ENCODE measurements at regions not wholly inside any gene's neighbourhood (a gene's known extent, or its start where the extent isn't known, plus 50 kb on each side); places are given as distances from the start of the nearest gene placed in this dataset.

GRCh38 chr18:10370716-10371115 is 83.7 kb upstream of the APCDD1 start (continued):
- TF ChIP-seq, protein P1, sequence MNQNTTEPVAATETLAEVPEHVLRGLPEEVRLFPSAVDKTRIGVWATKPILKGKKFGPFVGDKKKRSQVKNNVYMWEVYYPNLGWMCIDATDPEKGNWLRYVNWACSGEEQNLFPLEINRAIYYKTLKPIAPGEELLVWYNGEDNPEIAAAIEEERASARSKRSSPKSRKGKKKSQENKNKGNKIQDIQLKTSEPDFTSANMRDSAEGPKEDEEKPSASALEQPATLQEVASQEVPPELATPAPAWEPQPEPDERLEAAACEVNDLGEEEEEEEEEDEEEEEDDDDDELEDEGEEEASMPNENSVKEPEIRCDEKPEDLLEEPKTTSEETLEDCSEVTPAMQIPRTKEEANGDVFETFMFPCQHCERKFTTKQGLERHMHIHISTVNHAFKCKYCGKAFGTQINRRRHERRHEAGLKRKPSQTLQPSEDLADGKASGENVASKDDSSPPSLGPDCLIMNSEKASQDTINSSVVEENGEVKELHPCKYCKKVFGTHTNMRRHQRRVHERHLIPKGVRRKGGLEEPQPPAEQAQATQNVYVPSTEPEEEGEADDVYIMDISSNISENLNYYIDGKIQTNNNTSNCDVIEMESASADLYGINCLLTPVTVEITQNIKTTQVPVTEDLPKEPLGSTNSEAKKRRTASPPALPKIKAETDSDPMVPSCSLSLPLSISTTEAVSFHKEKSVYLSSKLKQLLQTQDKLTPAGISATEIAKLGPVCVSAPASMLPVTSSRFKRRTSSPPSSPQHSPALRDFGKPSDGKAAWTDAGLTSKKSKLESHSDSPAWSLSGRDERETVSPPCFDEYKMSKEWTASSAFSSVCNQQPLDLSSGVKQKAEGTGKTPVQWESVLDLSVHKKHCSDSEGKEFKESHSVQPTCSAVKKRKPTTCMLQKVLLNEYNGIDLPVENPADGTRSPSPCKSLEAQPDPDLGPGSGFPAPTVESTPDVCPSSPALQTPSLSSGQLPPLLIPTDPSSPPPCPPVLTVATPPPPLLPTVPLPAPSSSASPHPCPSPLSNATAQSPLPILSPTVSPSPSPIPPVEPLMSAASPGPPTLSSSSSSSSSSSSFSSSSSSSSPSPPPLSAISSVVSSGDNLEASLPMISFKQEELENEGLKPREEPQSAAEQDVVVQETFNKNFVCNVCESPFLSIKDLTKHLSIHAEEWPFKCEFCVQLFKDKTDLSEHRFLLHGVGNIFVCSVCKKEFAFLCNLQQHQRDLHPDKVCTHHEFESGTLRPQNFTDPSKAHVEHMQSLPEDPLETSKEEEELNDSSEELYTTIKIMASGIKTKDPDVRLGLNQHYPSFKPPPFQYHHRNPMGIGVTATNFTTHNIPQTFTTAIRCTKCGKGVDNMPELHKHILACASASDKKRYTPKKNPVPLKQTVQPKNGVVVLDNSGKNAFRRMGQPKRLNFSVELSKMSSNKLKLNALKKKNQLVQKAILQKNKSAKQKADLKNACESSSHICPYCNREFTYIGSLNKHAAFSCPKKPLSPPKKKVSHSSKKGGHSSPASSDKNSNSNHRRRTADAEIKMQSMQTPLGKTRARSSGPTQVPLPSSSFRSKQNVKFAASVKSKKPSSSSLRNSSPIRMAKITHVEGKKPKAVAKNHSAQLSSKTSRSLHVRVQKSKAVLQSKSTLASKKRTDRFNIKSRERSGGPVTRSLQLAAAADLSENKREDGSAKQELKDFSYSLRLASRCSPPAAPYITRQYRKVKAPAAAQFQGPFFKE (tag by site-specific recombination; IDR thresholded peaks at IDR 0.05; ENCODE audit: borderline replicate concordance) = no peak
- TF ChIP-seq MEIS1 (CRISPR knock-in tag; IDR thresholded peaks at IDR 0.05; ENCODE audit: borderline replicate concordance) = no peak
- TF ChIP-seq, protein P2, sequence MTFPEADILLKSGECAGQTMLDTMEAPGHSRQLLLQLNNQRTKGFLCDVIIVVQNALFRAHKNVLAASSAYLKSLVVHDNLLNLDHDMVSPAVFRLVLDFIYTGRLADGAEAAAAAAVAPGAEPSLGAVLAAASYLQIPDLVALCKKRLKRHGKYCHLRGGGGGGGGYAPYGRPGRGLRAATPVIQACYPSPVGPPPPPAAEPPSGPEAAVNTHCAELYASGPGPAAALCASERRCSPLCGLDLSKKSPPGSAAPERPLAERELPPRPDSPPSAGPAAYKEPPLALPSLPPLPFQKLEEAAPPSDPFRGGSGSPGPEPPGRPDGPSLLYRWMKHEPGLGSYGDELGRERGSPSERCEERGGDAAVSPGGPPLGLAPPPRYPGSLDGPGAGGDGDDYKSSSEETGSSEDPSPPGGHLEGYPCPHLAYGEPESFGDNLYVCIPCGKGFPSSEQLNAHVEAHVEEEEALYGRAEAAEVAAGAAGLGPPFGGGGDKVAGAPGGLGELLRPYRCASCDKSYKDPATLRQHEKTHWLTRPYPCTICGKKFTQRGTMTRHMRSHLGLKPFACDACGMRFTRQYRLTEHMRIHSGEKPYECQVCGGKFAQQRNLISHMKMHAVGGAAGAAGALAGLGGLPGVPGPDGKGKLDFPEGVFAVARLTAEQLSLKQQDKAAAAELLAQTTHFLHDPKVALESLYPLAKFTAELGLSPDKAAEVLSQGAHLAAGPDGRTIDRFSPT (tag by site-specific recombination; IDR thresholded peaks at IDR 0.05) = no peak

DNA sequence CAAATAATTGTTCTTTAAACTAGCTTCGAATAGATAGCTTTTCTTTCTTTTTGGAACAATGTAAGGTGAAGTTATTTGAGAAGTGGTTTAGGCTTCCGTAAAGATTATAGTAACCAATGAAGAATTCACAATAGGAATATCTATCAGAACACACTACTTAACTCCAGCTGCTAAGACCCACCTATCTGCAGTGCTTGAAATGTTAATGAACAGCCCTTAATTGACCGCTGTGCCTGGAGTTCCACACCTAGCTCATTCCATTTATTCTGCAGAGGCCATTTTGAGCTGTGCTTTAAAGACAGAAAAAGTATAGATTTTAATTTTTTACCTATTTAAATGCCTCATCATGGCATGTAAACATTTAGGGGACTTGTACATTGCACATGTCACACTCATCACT is 83.3 kb upstream of the APCDD1 start:
- no peak overlapping the region for H3K4me3 ChIP-seq (ENCODE audit: low read depth, low read length)
- H3K4me1 ChIP-seq (ENCODE audit: control insufficient read depth, insufficient read depth, low read length) = no peaks in the 10 kb centered on the region
- TF ChIP-seq, protein P1 (tag by site-specific recombination; IDR thresholded peaks at IDR 0.05; ENCODE audit: borderline replicate concordance) = no peak
- TF ChIP-seq GFI1B (tag by site-specific recombination; IDR thresholded peaks at IDR 0.05) (no peak), KLF7 (tag by site-specific recombination; IDR thresholded peaks at IDR 0.05; ENCODE audit: borderline replicate concordance) (no peak), ZNF558 (tag by site-specific recombination; IDR thresholded peaks at IDR 0.05) (no peak), EGR2 (tag by site-specific recombination; IDR thresholded peaks at IDR 0.05; ENCODE audit: low read depth) (no peak), ZBTB7A (tag by site-specific recombination; IDR thresholded peaks at IDR 0.05; ENCODE audit: low read depth) (no peak)
- POLR2A ChIA-PET = no interaction called here
- H3K27ac ChIP-seq (ENCODE audit: extremely low read depth, low read depth, low read length) = no peak overlapping the region
- H3K9me3 ChIP-seq (ENCODE audit: control insufficient read depth, insufficient read depth, low read depth, low read length) = no peaks in the 10 kb centered on the region
- no peaks in the 10 kb centered on the region for H3K36me3 ChIP-seq (ENCODE audit: control insufficient read depth in 2 of 2, insufficient read depth in 1 of 2, low read length in 2 of 2)
- CTCF ChIA-PET = no interaction called here

GRCh38 chr18:10374195-10374594 is 80.2 kb upstream of the APCDD1 start:
- Histone ChIP-seq H3K4me3 (ENCODE audit: low read depth, low read length) (no peak overlapping the region), H3K27ac (ENCODE audit: extremely low read depth, low read depth, low read length) (no peak overlapping the region), H3K9me3 (ENCODE audit: control insufficient read depth, insufficient read depth, low read depth, low read length) (no peaks in the 10 kb centered on the region), H3K36me3 (ENCODE audit: control insufficient read depth in 2 of 2, insufficient read depth in 1 of 2, low read length in 2 of 2) (no peaks in the 10 kb centered on the region), H3K4me1 (ENCODE audit: control insufficient read depth, insufficient read depth, low read length) (no peaks in the 10 kb centered on the region)
- no peak for TF ChIP-seq ZNF660 (tag by site-specific recombination; IDR thresholded peaks at IDR 0.05)
- TF ChIP-seq GFI1B (tag by site-specific recombination; IDR thresholded peaks at IDR 0.05) = no peak
- TF ChIP-seq ZNF558 (tag by site-specific recombination; IDR thresholded peaks at IDR 0.05) = no peak
- TF ChIP-seq, protein P3, sequence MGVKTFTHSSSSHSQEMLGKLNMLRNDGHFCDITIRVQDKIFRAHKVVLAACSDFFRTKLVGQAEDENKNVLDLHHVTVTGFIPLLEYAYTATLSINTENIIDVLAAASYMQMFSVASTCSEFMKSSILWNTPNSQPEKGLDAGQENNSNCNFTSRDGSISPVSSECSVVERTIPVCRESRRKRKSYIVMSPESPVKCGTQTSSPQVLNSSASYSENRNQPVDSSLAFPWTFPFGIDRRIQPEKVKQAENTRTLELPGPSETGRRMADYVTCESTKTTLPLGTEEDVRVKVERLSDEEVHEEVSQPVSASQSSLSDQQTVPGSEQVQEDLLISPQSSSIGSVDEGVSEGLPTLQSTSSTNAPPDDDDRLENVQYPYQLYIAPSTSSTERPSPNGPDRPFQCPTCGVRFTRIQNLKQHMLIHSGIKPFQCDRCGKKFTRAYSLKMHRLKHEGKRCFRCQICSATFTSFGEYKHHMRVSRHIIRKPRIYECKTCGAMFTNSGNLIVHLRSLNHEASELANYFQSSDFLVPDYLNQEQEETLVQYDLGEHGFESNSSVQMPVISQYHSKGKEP (tag by site-specific recombination; IDR thresholded peaks at IDR 0.05) = no peak
- POLR2A ChIA-PET = no interaction called here
- CTCF ChIA-PET = no interaction called here
